ENCODE measurements at regions not wholly inside any gene's neighbourhood (a gene's known extent, or its start where the extent isn't known, plus 50 kb on each side); places are given as distances from the start of the nearest gene placed in this dataset.
"Not testable (repeated sequence)": the region's sequence is repeated elsewhere in the genome, so short reads cannot be mapped to it uniquely, and the experiment has no call there.

DNA sequence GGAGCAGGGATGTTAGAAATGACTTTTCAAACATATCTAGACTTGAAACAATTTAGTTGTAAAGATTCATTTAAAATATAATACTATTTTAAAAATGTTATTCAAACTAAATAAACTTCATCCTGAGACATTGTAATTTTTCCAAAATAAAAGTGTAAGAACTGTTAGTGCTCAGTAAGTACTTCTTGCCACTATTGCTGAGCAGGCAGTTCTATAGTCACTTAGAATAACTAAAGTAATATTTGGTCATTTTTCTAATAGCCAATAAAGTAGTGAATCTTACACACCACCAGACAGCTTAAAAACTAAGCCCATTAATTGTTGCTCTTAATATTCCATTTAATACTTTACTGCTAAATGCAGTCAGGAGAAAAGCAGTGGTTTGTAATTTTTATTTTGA, 1120.0 kb upstream of the CDH10 start:
- no peak for DNase-seq

- DNase-seq, result no peak
These were observed 1119.0 kb upstream of the CDH10 start for GRCh38 chr5:25763781-25764180.

- no peak for DNase-seq
These were observed 1110.1 kb upstream of the CDH10 start for GRCh38 chr5:25754895-25755294.

DNA sequence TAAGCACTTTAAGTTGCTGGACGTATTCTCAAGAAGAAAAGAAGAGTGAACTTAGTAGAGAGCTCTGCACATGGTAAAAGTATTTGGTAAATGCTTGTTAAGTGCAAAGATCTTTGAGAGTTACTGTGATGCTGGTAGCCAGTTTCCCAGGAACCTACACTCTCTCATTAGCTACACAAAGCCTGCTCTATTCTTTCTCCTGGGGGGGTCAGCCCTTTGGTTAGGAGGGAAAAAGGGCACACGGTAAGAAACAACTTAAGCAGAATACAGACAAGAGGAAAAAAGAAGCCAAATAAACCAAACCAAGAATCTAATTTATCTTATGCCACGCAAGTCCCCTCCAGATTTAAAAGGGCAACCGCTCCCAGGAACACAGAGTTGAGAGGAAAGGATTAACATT, 1100.1 kb upstream of the CDH10 start:
- DNase-seq, result no peak

- no peak for DNase-seq
These were observed 1071.9 kb upstream of the CDH10 start for GRCh38 chr5:25716680-25717079.

DNA sequence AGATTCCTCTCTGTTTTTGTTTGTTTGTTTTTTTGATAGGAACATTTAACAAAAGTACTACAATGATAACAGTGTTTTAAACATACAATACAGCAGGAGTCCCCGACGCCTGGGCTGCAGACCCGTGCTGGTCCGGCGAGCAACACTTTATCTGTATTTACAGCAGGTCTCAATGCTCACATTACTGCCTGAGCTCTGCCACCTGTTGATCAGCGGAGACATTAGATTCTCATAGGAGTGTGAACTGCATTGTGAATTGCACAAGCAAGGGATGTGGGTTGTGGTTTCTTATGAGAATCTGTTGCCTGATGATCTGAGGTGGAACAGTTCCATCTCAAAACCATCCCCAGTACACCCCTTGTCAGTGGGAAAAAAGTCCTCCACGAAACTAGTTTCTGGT, 1068.5 kb upstream of the CDH10 start:
- no peak for DNase-seq

DNA sequence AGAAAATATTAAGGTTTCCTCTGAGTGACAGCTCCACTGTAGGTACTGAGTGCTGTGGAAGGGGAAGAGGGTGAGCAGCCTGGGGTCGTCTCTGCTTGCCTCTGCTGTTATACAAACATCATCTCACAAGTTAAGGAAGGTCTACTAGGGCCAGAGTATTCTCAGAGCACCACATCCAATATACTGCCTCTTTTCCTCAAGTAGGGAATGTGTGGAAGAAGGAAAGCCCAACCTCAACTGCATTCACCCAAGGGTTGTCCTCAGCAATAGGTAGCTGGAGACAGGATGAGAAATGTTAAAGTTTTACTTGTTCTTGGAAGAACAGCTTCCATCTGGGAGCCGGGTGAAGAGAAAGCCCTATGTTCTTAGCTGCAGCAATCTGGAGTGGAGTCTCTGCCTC, 1062.3 kb upstream of the CDH10 start:
- DNase-seq, result no peak

DNA sequence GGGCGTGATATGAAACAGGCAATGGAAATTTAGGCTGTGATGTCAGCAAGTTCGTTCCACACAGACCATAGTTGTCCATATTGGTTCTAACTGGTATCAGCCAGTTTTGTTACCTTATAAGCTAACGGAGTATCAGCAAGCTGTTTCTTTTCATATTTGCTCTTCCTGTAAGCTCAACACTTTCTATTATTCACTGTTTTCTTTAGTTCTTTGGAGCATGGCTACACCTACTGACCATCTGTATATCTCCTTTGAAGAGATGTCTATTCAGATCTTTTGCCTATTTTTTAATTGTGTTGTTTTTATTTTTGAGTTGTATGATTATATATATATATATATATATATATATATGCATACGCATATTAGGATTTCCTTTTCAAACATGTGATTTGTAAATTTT, 1057.2 kb upstream of the CDH10 start:
- no peak for DNase-seq

DNA sequence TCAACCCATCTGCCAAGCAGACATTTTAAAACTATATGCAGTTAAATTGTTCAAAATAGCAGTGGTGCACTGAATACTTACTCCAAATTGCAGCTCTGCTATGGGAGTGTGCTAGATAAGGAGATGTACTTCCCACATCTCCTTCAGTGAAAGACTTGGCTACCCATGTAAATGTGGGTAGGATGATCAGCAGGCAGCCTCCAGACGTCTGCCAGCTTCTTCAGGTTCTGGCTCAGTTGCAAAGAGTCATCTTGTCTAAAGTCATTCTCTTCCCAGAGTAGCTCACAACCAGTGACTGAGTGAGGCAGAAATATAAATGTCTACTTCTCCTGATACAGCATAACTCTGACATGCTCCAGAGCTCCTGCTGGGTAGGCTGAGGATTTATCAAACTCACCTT, 1050.0 kb upstream of the CDH10 start:
- DNase-seq, result no peak

DNA sequence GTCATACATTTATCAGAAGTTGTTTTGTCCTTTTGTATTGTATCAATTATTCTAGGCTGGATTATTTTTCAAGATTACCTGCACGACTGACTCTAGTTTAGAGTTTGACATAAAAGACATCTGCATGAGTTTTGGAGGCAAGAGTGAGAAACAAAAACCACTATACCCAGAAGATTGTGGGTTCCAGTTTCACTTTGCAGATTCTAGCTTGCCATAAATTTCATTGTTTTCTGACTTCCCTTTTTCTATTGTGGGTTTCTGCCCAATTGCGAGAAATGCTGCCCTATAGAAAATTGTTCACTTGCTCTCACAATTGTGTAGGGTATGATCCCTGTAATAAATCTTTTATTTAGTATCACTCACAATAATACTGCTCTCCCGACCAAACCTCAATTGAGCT, 1043.4 kb upstream of the CDH10 start:
- no peak for DNase-seq

- DNase-seq, result no peak
These were observed 1025.0 kb upstream of the CDH10 start for GRCh38 chr5:25669645-25670401.

DNA sequence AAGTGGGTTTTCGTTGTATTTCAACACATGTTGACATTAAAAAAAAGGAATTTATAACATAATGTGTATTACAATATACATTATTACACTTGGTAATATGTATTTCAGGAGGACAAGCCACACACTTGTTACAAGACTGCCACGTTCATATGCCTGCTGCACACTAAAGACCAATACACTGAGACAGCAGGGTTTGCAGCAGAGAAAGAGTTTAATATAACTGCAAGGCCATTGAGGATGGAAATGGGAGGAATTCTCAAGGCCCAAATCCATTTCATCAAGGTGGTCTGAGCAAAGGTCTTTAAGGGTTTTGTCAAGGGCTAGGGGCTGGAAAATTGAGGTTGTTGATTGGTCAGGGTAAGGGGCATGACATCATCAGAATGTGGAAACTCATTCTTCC, 1017.8 kb upstream of the CDH10 start:
- no peak for DNase-seq

- DNase-seq, result not testable (repeated sequence)
These were observed 1005.5 kb upstream of the CDH10 start for GRCh38 chr5:25650316-25650715.

DNA sequence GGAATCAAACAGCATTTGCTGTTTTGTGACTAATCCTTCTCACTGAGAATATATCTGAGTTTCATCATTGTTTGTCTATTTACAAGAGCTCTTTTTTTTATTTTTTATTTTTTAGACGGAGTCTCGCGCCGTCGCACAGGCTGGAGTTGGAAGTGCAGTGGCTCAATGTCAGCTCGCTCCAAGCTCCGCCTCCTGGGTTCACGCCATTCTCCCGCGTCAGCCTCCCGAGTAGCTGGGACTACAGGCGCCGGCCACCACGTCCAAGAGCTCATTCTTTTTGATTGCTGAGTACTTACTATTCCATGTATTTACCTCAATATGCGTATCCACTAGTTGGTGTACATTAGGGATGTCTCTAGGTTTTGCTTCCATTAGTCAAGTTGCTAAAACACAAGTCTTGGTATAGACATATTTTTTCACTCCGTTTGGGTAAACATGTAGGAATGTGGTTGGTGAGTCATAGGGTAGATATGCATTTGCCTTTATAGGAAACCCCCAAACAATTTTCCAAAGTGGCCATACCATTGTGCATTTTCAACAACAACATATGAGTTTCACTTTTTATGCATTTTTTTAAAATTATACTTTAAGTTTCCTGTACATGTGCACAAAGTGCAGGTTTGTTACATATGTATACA, 1005.0 kb upstream of the CDH10 start:
- DNase-seq, result no peak

- no peak for DNase-seq
These were observed 1001.9 kb upstream of the CDH10 start for GRCh38 chr5:25646421-25647341.

DNA sequence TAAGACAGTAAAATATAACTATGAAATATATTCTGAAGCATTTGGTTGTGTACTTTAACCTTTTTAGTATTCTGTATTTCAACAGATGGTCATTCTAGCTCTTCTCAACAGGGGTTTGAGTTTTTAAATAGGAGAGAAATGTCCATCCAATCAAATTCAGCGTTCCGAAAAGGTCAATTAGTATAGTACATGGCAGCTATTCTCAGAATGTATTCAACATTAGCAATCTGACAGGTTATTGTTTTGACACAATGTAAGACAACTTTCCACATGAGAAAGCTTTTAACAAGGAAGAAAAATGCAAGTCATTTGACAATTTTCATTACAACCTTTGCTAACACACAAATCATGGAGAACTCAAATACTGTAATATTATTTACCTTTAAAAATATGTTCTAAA, 996.3 kb upstream of the CDH10 start:
- no peak for DNase-seq

DNA sequence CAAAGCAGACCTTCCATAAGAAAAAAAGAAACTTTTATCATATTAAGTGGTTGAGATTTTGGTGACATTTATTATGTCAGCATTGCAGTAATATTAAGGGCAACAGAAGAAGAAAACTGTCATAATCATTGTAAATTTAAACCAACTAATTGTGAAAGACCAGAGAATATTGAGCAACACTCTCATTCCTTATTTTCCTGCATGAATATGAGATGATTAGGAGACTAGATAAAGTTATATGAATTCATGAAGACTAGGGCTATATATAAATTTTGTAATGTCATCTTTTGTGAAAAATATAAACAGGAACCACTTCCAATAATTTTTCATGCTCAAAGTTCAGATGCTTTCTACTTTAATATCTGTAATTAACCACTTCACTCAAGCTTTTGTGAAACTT, 974.5 kb upstream of the CDH10 start:
- DNase-seq, result no peak

DNA sequence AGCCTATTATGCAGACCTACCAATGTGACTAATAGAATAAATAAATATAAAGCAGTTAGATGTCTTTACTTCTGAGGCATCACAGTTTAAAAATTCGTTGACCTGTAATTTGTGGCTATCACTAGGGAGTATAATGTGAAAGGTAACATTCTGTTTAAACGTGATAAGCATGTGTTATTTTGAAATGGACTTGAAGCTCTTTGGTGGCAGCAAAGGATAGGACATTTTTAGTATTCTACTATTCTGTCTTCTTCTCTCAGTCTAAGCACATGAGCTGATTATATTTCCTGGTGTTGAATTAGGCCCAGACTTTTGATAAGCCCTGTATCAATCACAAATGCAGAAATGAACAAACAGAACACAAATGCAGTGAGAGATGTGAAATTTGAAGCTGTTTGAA, 974.0 kb upstream of the CDH10 start:
- no peak for DNase-seq

- DNase-seq, result no peak
These were observed 969.7 kb upstream of the CDH10 start for GRCh38 chr5:25614466-25614865.

GRCh38 chr5:25604681-25605080, 959.9 kb upstream of the CDH10 start:
- DNase-seq, result no peak

GRCh38 chr5:25579111-25579510, 934.3 kb upstream of the CDH10 start:
- DNase-seq, result no peak

- no peak for DNase-seq
These were observed 928.9 kb upstream of the CDH10 start for GRCh38 chr5:25573691-25574090.

DNA sequence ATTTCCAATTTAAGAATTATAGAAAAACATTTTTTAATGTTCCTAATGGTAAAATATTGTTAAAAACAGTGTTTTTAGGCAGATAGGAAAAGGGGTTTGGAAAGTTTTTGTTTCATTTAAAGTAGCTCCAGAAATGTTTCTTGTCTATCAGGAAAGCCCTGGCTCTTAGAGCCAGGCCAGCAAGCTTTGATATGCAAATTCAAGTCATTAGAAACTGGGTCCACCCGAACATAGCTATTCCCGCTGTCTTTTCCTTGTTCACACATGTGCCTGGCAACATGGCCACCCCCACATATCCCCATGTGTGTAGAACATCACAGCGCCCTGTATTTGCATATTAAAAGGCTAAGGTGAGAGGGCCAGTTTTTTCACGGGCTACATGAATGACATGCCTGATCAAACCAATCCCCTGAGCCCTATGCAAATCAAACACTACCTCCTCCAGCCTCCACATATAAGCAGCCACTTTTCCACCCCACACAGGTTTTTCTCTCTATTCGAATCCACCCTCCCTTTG, 925.3 kb upstream of the CDH10 start:
- DNase-seq, result no peak

Data from tongue (tissue), 1 donor.